Neural cell (in vitro differentiated cells): ENCODE measurements at regions not wholly inside any gene's neighbourhood (a gene's known extent, or its start where the extent isn't known, plus 50 kb on each side); places are given as distances from the start of the nearest gene placed in this dataset.

ENCODE experiments used
- CTCF ChIP-seq: fragments of 450-650 bp; IDR thresholded peaks from 2 replicates; pipeline ENCODE4 v1.5.1; 2014; ENCODE audit warnings: antibody characterized with exemption, mild to moderate bottlenecking, moderate library complexity; ENCODE audit not compliant: poor library complexity, severe bottlenecking
- EP300 ChIP-seq: fragments of 450-650 bp; conservative IDR thresholded peaks from 2 replicates; pipeline ENCODE4 v1.6.1; 2014; ENCODE audit warnings: antibody characterized with exemption, mild to moderate bottlenecking, moderate library complexity; ENCODE audit not compliant: poor library complexity, severe bottlenecking
- EZH2 ChIP-seq: fragments of 200-600, 300-800 bp; shearing (Covaris generic), sonication (generic); IDR thresholded peaks from 2 replicates; pipeline ENCODE4 v1.6.1; 2014; ENCODE audit warnings: antibody characterized with exemption, low read length, borderline replicate concordance, mild to moderate bottlenecking; ENCODE audit not compliant: insufficient read depth, poor library complexity, severe bottlenecking
- POLR2AphosphoS5 ChIP-seq: IDR thresholded peaks from 2 replicates; pipeline ENCODE4 v1.6.1; 2012
- REST ChIP-seq: IDR thresholded peaks from 2 replicates; pipeline ENCODE4 v1.6.1; 2012; ENCODE audit warnings: borderline replicate concordance
- SMC3 ChIP-seq: fragments of 450-650 bp; conservative IDR thresholded peaks from 2 replicates; pipeline ENCODE4 v1.6.1; 2014; ENCODE audit warnings: antibody characterized with exemption, mild to moderate bottlenecking, moderate library complexity; ENCODE audit not compliant: poor library complexity
- TAF1 ChIP-seq: IDR thresholded peaks from 2 replicates; pipeline ENCODE4 v1.6.1; 2012; ENCODE audit warnings: low read depth

- TF ChIP-seq SMC3 (no peak), POLR2AphosphoS5 (no peak), CTCF (no peak), EZH2 (no peak), TAF1 (no peak), EP300 (no peak), REST (no peak)
These were observed 1312.1 kb downstream of the ADGRL3 start for GRCh38 chr4:62512271-62512670.
